ENCODE measurements at regions not wholly inside any gene's neighbourhood (a gene's known extent, or its start where the extent isn't known, plus 50 kb on each side); places are given as distances from the start of the nearest gene placed in this dataset.
"Not testable (repeated sequence)": the region's sequence is repeated elsewhere in the genome, so short reads cannot be mapped to it uniquely, and the experiment has no call there.

DNA sequence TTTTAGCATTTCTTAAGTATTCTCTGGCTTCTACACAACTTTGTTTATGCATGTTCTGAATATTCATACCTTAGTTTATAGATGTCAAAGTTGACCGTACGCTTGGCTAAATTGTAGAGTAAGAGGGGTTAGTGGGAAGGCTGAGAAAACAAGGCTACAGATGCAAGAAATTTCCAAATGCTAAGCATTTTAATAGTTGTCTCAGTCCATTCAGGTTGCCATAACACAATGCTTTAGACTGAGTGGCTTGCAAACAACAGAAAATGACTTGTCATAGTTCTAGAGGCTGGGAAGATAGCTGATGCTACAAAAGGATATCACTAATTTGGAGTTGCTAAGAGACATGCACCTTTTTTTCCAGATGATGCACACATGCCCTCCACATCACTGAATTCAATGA is 53.0 kb upstream of the C1QTNF3 start:
- in situ Hi-C loops (cut with MboI; ENCODE audit: low sequenced_read_pairs) = not testable (repeated sequence)

DNA sequence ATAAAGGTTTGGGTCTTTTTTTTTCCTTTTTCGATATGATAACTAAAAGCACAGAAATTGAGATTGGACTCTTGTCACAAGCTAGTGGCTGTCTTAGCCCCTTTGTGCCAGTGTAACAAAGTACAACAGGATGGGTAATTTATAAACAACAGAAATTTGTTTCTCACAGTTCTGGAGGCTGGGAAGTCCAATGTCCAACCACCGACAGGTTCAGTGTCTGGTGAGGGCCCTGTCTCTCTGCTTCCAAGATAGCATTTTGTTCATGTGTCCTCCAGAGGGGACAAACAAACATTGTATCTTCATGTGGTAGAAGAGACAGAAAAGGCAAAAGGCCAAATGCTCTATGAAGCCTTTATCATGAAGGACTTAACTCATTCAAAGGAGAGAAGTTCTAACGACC is 56.9 kb upstream of the C1QTNF3 start:
- in situ Hi-C loops (cut with MboI; ENCODE audit: low sequenced_read_pairs) = not testable (repeated sequence)

DNA sequence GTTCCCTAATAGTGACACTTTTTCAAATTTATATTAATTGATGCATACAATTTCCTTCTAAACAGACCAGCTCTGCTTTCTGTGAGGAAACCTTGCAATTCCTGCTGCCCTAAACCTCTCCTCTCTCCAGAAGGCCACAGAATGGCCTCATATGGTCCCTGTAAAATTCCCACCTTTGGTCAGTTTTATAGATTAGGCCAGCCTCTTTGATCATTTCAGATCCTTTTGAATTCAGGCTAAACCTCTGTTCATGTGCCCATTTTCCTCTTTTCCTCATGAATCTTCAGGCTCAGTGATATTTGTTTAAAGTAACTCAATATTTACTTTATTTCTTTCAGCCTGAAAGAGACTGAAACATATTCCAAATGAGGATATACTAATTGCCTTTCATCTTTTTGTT is 58.6 kb upstream of the C1QTNF3 start:
- in situ Hi-C loops (cut with MboI; ENCODE audit: low sequenced_read_pairs) = not testable (repeated sequence)

DNA sequence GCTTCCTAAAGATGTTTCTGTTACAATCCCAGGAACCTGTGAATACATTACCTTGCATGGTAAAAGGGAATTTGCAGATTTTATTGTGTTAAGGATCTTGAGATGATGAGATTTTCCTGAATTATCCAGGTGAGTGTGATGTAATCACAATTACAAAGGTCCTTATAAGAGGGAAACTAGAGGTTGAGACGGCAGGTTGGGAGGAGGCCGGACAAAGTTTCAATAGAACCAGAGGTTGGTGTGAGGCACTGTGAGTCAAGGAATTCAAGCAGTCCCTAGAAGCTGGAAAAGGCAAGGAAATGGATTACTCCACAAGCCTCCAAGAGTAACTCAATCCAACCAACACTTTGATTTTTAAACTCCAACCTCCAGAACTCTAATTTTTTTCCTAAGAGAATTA is 65.9 kb upstream of the C1QTNF3 start:
- in situ Hi-C loops (cut with MboI; ENCODE audit: low sequenced_read_pairs) = not testable (repeated sequence)

DNA sequence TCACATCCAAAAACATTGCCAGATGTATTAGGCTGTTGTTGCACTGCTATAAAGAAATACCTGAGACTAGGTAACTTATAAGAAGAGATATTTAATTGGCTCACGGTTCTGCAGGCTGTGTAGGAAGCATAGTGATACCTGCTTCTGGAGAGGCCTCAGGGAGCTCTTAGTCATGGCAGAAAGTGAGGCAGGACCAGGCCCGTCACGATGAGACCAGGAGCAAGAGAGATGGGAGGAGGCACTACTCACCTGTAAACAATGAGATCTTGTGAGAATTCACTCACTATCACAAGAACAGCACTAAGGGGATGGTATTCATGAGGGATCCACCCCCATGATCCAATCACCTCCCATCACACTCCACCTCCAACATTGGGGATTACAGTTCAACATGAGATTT is 81.3 kb upstream of the C1QTNF3 start:
- in situ Hi-C loops (cut with MboI; ENCODE audit: low sequenced_read_pairs) = not testable (repeated sequence)

DNA sequence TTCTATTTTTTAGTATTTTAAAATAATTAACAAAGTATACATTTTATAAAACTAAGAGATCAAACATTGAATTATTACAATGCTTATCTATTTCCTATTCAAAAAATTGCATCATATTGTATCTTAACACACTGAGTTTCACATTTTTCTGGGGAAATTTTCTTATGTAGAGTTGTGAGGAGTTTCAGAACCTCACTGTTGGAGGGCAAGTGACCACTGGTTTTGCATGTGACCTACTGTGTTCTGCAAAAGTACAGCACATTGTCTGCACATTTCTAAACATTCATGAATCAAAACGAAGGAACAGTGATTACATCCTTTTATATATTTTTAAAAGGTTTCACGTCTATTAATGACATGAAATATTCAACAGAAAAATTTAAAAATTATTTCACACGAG is 82.3 kb upstream of the C1QTNF3 start:
- in situ Hi-C loops (cut with MboI; ENCODE audit: low sequenced_read_pairs) = not testable (repeated sequence)

DNA sequence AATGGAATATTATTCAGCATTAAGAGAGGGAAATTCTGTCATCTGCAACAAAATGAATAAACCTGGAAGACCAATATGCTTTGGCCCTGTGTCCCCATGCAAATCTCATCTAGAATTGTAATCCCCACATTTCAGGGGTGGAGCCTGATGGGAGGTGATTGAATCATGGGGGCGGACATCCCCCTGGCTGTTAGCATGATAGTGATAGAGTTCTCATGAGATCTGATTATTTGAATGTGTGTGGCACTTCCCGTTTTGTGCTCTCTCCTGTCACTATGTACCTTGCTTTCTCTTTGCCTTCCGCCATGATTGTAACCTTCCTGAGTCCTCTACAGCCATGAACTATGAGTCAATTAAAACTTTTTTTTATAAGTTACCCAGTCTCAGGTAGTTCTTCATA is 83.7 kb upstream of the C1QTNF3 start:
- in situ Hi-C loops (cut with MboI; ENCODE audit: low sequenced_read_pairs) = not testable (repeated sequence)

DNA sequence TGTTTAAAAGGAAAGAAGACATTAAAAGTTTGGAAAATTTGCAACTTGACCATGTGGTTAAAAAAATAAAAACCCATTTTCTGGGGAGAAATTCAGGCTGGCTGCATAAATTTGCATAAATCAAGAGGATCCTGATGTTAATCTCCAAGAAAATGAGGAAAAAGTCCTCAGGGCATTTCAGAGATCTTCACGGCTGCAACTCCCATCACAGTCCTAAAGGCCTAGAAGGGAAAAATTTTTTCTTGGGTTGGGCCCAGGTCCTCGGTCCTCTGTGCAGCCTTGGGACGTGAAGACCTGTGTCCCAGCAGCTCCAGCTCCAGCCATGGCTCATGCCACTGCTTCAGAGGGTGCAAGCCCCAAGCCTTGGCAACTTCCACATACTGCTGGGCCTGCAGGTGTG is 84.8 kb upstream of the C1QTNF3 start:
- in situ Hi-C loops (cut with MboI; ENCODE audit: low sequenced_read_pairs) = not testable (repeated sequence)

DNA sequence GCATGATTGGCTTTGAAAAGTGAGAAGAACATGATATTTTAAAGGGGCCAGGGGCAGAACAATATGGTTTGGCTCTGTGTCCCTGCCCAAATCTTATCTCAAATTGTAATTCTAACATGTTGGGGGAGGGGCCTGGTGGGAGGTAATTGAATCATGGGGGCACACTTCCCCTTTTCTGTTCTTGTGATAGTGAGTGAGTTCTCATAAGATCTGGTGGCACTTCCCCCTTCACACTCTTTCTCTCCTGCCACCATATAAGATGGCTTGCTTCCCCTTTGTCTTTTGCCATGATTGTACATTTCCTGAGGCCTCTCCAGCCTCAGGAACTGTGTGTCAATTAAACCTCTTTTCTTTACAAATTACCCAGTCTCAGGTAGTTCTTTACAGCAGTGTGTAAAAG is 85.9 kb upstream of the C1QTNF3 start:
- in situ Hi-C loops (cut with MboI; ENCODE audit: low sequenced_read_pairs) = not testable (repeated sequence)

DNA sequence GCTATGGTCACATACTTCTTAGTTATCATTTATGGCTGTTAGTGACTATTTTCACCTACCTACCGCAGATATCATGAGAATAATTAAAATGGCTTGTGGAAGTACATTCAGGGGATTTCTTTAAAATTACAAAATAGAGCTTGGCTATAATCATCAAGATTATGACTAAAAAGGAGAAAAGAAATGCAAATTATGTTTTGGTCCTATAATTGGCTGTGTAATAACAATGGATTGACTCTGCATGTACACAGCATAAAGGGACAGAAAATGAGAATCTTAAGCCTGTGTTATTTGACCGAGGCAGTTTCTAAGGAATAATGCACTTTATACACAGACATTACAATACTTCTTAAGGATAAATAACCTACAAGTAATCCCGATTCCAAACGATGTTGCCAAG is 112.0 kb upstream of the C1QTNF3 start:
- in situ Hi-C loops (cut with MboI; ENCODE audit: low sequenced_read_pairs) = not testable (repeated sequence)

DNA sequence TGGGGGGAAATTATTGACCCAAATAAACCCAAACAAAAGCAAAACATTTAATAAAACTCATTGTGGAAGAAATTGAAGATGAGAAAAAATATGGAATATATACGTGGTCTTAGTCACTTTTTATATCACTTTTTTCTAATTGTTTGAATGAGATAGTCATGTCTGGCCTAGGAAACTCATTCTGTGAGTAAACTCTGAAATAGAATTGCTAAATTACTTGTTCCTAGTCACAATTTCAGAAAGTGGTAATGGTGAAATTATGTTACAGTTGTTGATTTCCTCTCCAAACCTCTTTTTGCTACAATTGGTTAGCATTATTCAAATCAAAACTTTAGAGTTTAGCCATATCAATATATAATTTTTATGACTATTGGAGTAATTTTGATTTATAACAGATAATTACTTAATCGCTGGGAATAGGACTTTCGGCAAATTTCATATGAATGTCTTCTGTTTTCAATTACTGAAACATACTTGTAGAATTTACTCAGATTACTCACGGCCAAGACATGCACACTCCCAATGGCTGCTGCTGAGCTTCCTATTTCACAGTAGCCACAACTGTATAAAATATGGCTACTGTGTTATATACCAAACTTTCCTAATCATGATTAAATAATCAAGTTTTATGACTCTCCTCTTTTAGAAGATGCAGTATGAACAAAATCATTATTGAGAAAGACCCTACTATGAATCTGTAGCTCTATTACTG is 113.8 kb upstream of the C1QTNF3 start:
- in situ Hi-C loops (cut with MboI; ENCODE audit: low sequenced_read_pairs) = not testable (repeated sequence)

DNA sequence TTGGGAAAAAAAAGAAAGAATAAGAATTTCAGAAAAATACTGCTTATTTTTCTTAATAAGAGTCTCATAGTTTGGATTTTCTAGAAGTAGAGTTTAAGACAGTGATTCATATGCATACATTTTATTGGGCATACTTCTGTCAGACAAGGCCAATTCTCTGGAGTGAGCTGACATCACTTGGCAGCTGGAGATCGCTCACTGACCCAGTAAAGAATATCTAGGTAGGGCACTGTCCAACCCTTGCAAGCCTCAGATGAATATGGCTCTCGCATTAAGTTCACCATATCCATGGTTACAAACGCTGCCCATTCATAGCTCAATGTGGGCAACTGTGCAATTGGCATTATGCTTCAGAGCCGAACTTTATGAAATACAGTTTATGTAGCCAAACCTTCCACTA is 117.9 kb upstream of the C1QTNF3 start:
- in situ Hi-C loops (cut with MboI; ENCODE audit: low sequenced_read_pairs) = not testable (repeated sequence)

DNA sequence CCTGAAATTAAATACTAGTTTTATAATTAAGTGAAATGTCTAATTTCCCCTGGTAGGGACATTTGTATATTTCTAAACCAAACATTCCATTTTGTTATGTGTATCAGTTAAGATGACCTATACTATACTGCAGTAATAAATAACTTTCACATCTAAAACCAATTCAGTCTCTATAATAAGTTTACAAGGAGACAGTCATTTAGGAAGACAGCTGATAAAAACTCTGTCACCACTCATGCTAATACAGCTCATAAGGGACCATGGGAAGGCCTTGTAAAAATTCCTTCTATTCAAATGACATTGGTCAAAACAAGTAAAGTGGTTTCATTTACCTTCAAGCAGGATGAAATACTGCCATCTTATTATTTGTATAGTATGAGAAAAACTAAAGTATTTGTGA is 128.4 kb upstream of the C1QTNF3 start:
- in situ Hi-C loops (cut with MboI; ENCODE audit: low sequenced_read_pairs) = not testable (repeated sequence)

DNA sequence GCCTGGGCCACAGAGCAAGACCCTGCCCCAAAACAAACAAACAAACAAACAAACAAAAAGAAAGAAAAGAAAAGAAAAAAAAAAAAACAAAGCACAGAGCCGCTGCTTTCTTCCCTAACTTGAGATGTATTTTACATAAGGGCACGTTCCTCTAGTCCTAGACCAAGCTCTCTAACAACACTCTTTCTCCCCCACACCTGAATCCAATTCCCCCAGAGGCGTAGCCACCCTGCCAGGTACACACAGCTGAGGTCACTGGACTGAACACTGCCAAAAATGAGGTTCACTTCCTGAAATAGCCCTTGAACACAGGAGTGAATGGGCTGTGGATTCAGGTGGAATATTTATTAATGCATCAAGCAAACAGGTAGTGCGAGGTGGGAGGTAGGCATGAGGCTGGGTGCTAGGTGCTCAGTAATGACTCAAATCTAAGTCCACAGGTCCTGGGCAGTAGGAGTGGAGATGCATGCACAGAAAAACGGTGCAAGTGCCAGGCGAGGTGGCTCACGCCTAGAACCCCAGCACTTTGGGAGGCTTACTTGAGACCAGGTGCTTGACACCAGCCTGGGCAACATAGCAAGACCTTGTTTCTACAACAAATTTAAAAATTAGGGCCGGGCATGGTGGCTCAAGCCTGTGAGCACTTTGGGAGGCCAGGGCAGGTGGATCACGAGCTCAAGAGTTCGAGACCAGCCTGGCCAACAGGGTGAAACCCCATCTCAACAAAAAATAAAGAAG is 136.6 kb upstream of the C1QTNF3 start:
- in situ Hi-C loops (cut with MboI; ENCODE audit: low sequenced_read_pairs) = loop anchor here (25.0 kb wide), 1 partner anchor 258 kb away; no protein-coding TSS in a partner anchor

DNA sequence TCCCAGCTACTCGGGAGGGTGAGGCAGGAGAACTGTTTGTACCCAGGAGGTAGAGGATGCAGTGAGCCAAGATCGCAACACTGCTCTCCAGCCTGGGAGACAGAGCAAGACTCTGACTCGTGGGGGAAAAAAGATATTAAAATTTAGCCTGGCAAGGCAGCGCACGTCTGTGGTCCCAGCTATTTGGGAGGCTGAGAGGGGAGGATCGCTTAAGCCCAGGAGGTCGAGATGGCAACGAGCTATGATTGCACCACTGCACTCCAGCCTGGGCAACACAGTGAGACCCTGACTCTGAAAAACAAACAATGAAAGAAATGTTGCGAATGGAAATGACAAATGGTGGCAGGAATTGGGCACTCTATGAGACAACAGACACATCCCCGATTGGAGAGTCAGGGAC is 137.2 kb upstream of the C1QTNF3 start:
- in situ Hi-C loops (cut with MboI; ENCODE audit: low sequenced_read_pairs) = loop anchor here (25.0 kb wide), 1 partner anchor 257 kb away; no protein-coding TSS in a partner anchor

DNA sequence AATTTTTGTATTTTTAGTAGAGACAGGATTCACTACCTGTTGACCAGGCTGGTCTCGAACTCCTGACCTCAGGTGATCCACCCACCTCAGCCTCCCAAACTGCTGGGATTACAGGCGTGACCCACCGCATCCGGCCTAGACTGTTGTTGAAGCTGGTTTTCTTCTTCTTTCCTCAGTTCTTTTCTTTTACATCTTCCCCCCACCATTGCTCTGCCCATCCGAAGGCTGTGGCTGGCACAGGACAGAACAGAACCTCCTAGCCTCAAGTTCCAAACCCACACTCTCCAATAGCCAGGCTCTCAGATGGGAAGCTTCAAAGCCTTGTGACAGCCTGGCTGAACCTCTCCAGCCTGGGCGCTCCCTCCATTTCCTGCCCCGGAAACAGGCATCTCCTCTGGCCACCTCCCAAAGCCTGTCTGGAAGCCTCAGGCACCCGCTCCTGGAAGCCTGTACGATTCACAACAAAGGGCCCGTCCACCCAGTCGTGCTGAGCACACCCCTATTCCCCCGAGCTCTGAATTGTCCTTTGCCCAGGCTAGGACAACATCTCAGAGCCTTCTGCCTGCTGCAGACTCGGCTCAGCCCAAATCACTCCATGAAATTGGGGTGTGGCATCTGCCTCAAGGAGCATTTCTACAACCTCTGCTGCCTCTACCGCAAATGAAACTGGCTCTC is 138.1 kb upstream of the C1QTNF3 start:
- in situ Hi-C loops (cut with MboI; ENCODE audit: low sequenced_read_pairs) = loop anchor here (25.0 kb wide), 1 partner anchor 256 kb away; no protein-coding TSS in a partner anchor

DNA sequence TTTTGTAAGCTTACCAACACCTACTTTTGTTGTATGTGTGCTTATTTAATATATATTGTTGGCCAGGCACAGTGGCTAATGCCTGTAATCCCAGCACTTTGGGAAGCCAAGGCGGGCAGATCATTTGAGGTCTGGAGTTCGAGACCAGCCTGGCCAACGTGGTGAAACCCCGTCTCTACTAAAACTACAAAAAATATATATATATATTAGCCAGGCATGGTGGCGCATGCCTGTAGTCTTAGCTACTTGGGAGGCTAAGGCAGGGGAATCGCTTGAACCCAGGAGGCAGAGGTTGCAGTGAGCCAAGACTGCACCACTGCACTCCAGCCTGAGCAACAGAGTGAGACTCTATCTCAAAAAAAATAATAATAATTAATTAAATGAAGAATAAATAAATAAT is 142.0 kb upstream of the C1QTNF3 start:
- in situ Hi-C loops (cut with MboI; ENCODE audit: low sequenced_read_pairs) = loop anchor here (25.0 kb wide), 1 partner anchor 252 kb away; no protein-coding TSS in a partner anchor

DNA sequence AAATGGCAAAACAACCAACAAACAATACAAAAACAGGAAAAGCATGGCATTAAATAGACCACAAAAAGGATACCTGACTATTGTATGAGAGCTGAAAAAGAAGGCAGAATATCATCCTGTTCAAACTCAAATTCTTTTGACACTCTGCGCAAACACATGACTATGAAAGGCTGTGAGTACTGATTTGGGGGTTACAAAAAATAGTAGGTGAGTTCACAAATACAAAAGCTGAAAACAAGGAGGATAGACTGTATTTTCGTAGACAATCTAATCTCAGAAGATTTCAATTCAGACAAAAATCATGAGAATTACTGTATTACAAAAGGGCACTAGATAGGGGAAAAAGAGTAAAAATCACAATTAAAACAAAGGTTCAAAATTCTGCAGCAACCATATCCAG is 142.6 kb upstream of the C1QTNF3 start:
- in situ Hi-C loops (cut with MboI; ENCODE audit: low sequenced_read_pairs) = loop anchor here (25.0 kb wide), 1 partner anchor 252 kb away; no protein-coding TSS in a partner anchor

DNA sequence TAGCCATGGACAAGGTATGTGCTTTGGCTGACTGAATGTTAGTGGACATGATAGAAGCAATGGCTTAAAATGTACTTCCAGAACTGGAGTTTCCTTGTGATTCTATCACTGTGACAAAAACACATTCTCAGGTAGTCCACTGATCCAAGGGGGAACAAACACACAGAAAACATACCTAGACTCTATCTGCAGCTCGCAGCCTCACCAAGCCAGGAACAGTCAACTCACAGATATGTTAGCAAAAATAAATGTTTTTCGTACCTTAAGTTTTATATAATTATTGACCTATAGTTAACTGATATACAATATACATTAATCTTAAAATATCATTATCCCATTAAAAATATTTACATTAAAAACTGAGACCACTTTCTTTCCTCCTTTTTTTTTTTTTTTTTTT is 143.1 kb upstream of the C1QTNF3 start:
- in situ Hi-C loops (cut with MboI; ENCODE audit: low sequenced_read_pairs) = loop anchor here (25.0 kb wide), 1 partner anchor 251 kb away; no protein-coding TSS in a partner anchor

DNA sequence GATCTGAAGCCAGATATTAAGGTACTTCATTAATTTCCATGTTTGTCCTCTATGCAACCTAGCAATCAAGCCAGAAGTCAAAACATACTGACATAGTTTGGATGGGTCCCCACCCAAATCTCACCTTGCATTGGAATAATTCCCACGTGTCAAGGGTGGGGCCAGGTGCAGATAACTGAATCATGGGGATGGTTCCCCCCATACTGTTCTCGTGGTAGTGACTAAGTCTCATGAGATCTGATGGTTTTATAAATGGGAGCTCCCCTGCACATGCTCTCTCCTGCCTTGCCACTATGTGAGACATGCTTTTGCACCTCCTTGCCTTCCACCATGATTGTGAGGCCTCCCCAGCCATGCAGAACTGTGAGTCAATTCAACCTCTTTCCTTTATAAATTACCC is 143.9 kb upstream of the C1QTNF3 start:
- in situ Hi-C loops (cut with MboI; ENCODE audit: low sequenced_read_pairs) = loop anchor here (25.0 kb wide), 1 partner anchor 250 kb away; no protein-coding TSS in a partner anchor

DNA sequence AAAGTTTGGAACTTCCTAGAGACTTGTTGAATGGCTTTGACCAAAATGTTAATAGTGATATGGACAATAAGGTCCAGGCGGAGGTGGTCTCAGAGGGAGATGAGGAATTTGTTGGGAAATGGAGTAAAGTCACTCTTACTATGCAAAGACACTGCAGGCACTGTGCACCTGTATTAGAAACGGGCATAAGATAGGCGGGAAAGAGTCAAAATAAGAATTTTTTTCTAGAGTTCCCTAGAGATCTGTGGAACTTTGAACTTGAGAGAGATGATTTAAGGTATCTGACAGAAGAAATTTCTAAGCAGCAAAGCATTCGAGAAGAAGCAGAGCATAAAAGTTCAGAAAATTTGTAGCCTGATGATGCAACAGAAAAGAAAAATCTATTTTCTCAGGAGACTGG is 144.4 kb upstream of the C1QTNF3 start:
- in situ Hi-C loops (cut with MboI; ENCODE audit: low sequenced_read_pairs) = loop anchor here (25.0 kb wide), 1 partner anchor 250 kb away; no protein-coding TSS in a partner anchor
